WTC11 (cell line): ENCODE measurements at regions not wholly inside any gene's neighbourhood (a gene's known extent, or its start where the extent isn't known, plus 50 kb on each side); places are given as distances from the start of the nearest gene placed in this dataset.

ENCODE experiments used
- ATAC-seq: fragments of 200-7000 bp; cut with Tn5 transposase; 2 replicates; pipeline ENCODE4 v1.10.0; 2021; ENCODE audit warnings: mild to moderate bottlenecking, moderate library complexity
- CTCF ChIA-PET: fragments of 300-600 bp; sonication (Branson Sonifier 250); formaldehyde crosslinking; loops from one replicate; lab custom pipeline; 2021; ENCODE audit warnings: antibody characterized with exemption; lab: Charles Lee
- POLR2A ChIA-PET: fragments of 350-600 bp; sonication (Branson Sonifier 250); formaldehyde crosslinking; loops from one replicate; lab custom pipeline; 2021; ENCODE audit warnings: antibody characterized with exemption; lab: Charles Lee
- DNase-seq: peaks from one replicate; pipeline ENCODE4 v3.0.0; 2021; ENCODE audit warnings: low spot score
- H3K27ac Mint-ChIP-seq: 2 replicates; pipeline ENCODE4 v1.8.0; 2021; ENCODE audit warnings: mixed read lengths
- H3K27me3 Mint-ChIP-seq: 2 replicates; pipeline ENCODE4 v1.8.0; 2021; ENCODE audit warnings: low read depth, mild to moderate bottlenecking, moderate library complexity, mixed read lengths
- H3K36me3 Mint-ChIP-seq: 2 replicates; pipeline ENCODE4 v1.8.0; 2021; ENCODE audit warnings: mixed read lengths
- H3K4me1 Mint-ChIP-seq: 2 replicates; pipeline ENCODE4 v1.8.0; 2022; ENCODE audit warnings: mixed read lengths
- H3K4me3 Mint-ChIP-seq: 2 replicates; pipeline ENCODE4 v1.8.0; 2021; ENCODE audit warnings: mild to moderate bottlenecking, moderate library complexity, mixed read lengths
- H3K9me3 Mint-ChIP-seq: 2 replicates; pipeline ENCODE4 v1.8.0; 2021; ENCODE audit warnings: mixed read lengths
- ATF1 ChIP-seq: sonication (generic); formaldehyde crosslinking; IDR thresholded peaks from 2 replicates; pipeline ENCODE4 v1.8.1; 2023; ENCODE audit warnings: mild to moderate bottlenecking, moderate library complexity, missing genetic modification reagents
- CBFB ChIP-seq: sonication (generic); formaldehyde crosslinking; IDR thresholded peaks from 2 replicates; pipeline ENCODE4 v1.8.1; 2022; ENCODE audit warnings: mild to moderate bottlenecking, low read depth, missing genetic modification reagents
- CREB1 ChIP-seq: sonication (generic); formaldehyde crosslinking; IDR thresholded peaks from 2 replicates; pipeline ENCODE4 v1.8.0; 2023; ENCODE audit warnings: mild to moderate bottlenecking, missing genetic modification reagents
- CREM ChIP-seq: sonication (generic); formaldehyde crosslinking; IDR thresholded peaks from 2 replicates; pipeline ENCODE4 v1.8.1; 2022; ENCODE audit warnings: mild to moderate bottlenecking, missing genetic modification reagents, moderate library complexity
- ETV6 ChIP-seq: sonication (generic); formaldehyde crosslinking; IDR thresholded peaks from 2 replicates; pipeline ENCODE4 v1.8.1; 2022; ENCODE audit warnings: mild to moderate bottlenecking, missing genetic modification reagents
- GRHL2 ChIP-seq: fragments of 250-450 bp; sonication (Bioruptor Pico); IDR thresholded peaks from 2 replicates; pipeline ENCODE4 v1.8.0; 2022; ENCODE audit warnings: mild to moderate bottlenecking, moderate library complexity; ENCODE audit not compliant: insufficient replicate concordance, severe bottlenecking
- GTF2I ChIP-seq: fragments of 250-450 bp; sonication (Bioruptor Pico); conservative IDR thresholded peaks from 2 replicates; pipeline ENCODE4 v1.4.0; 2021; ENCODE audit warnings: mild to moderate bottlenecking
- HMGA2 ChIP-seq: fragments of 250-450 bp; sonication (Bioruptor Pico); IDR thresholded peaks from 2 replicates; pipeline ENCODE4 v1.4.0; 2021; ENCODE audit warnings: mild to moderate bottlenecking, moderate library complexity
- JUN ChIP-seq: sonication (generic); formaldehyde crosslinking; IDR thresholded peaks from 2 replicates; pipeline ENCODE4 v1.8.0; 2023; ENCODE audit warnings: mild to moderate bottlenecking, missing genetic modification reagents
- OVOL2 ChIP-seq: fragments of 250-450 bp; sonication (Bioruptor Pico); IDR thresholded peaks from 2 replicates; pipeline ENCODE4 v1.9.0; 2021; ENCODE audit warnings: mild to moderate bottlenecking, borderline replicate concordance
- SMAD4 ChIP-seq: sonication (generic); formaldehyde crosslinking; IDR thresholded peaks from 2 replicates; pipeline ENCODE4 v1.8.0; 2022; ENCODE audit warnings: mild to moderate bottlenecking, missing genetic modification reagents
- ZNF232 ChIP-seq: sonication (generic); formaldehyde crosslinking; IDR thresholded peaks from 2 replicates; pipeline ENCODE4 v1.8.0; 2022; ENCODE audit warnings: mild to moderate bottlenecking, missing genetic modification reagents
- ZNF416 ChIP-seq: fragments of 250-450 bp; sonication (Bioruptor Pico); IDR thresholded peaks from 2 replicates; pipeline ENCODE4 v1.9.0; 2021; ENCODE audit warnings: mild to moderate bottlenecking, inconsistent platforms
- TF ChIP-seq, protein P1 (sequence below): sonication (generic); formaldehyde crosslinking; IDR thresholded peaks from 2 replicates; pipeline ENCODE4 v1.8.0; 2023; ENCODE audit warnings: missing genetic modification reagents, mild to moderate bottlenecking, borderline replicate concordance
- TF ChIP-seq, protein P2 (sequence below): sonication (generic); formaldehyde crosslinking; IDR thresholded peaks from 2 replicates; pipeline ENCODE4 v1.8.1; 2022; ENCODE audit warnings: low read depth, missing genetic modification reagents, borderline replicate concordance
- TF ChIP-seq, protein P3 (sequence below): fragments of 250-450 bp; sonication (Bioruptor Pico); IDR thresholded peaks from 2 replicates; pipeline ENCODE4 v1.9.0; 2021; ENCODE audit warnings: mild to moderate bottlenecking, borderline replicate concordance
- TF ChIP-seq, protein P4 (sequence below): fragments of 250-450 bp; sonication (Bioruptor Pico); IDR thresholded peaks from 2 replicates; pipeline ENCODE4 v1.8.0; 2021; ENCODE audit warnings: mild to moderate bottlenecking
- TF ChIP-seq, protein P5 (sequence below): sonication (generic); formaldehyde crosslinking; IDR thresholded peaks from 2 replicates; pipeline ENCODE4 v1.8.1; 2023; ENCODE audit warnings: mild to moderate bottlenecking, moderate library complexity, missing genetic modification reagents
- TF ChIP-seq, protein P6 (sequence below): sonication (generic); formaldehyde crosslinking; IDR thresholded peaks from 2 replicates; pipeline ENCODE4 v1.8.0; 2022; ENCODE audit warnings: mild to moderate bottlenecking, missing genetic modification reagents
- TF ChIP-seq, protein P7 (sequence below): sonication (generic); formaldehyde crosslinking; IDR thresholded peaks from 2 replicates; pipeline ENCODE4 v1.8.0; 2023; ENCODE audit warnings: mild to moderate bottlenecking, missing genetic modification reagents

DNA sequence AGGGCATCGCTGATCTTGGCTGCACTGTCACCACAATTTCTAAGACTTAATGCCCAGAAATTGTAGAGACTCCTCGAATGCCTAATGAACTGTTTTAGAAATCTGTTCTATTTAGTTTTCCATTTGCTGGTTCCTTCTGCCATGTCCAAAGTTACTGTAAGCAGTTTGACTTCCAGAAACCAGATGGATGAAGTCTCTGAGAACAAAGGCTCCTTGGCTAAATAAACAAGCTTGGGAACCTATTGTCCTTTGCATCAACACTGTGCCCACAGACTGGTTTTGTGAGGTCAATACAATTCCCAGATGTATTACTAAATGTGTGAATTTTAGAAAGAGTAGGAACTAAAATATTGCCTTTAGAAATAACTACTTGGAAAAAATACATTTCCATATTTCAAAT, 600.2 kb downstream of the NYAP2 start:
- ChIA-PET POLR2A (no interaction called here), CTCF (no interaction called here)
- H3K36me3 Mint-ChIP-seq, result no peaks in the 10 kb centered on the region
- no peak for DNase-seq
- H3K27me3 Mint-ChIP-seq, result no peaks in the 10 kb centered on the region
- no peaks in the 10 kb centered on the region for H3K9me3 Mint-ChIP-seq
- TF ChIP-seq JUN (CRISPR knock-in tag) (no peak), ATF1 (CRISPR knock-in tag) (no peak), GRHL2 (CRISPR knock-in tag) (no peak), OVOL2 (no peak), CREM (CRISPR knock-in tag) (no peak), SMAD4 (CRISPR knock-in tag) (no peak), ZNF416 (CRISPR knock-in tag) (no peak)
- TF ChIP-seq, protein P1, sequence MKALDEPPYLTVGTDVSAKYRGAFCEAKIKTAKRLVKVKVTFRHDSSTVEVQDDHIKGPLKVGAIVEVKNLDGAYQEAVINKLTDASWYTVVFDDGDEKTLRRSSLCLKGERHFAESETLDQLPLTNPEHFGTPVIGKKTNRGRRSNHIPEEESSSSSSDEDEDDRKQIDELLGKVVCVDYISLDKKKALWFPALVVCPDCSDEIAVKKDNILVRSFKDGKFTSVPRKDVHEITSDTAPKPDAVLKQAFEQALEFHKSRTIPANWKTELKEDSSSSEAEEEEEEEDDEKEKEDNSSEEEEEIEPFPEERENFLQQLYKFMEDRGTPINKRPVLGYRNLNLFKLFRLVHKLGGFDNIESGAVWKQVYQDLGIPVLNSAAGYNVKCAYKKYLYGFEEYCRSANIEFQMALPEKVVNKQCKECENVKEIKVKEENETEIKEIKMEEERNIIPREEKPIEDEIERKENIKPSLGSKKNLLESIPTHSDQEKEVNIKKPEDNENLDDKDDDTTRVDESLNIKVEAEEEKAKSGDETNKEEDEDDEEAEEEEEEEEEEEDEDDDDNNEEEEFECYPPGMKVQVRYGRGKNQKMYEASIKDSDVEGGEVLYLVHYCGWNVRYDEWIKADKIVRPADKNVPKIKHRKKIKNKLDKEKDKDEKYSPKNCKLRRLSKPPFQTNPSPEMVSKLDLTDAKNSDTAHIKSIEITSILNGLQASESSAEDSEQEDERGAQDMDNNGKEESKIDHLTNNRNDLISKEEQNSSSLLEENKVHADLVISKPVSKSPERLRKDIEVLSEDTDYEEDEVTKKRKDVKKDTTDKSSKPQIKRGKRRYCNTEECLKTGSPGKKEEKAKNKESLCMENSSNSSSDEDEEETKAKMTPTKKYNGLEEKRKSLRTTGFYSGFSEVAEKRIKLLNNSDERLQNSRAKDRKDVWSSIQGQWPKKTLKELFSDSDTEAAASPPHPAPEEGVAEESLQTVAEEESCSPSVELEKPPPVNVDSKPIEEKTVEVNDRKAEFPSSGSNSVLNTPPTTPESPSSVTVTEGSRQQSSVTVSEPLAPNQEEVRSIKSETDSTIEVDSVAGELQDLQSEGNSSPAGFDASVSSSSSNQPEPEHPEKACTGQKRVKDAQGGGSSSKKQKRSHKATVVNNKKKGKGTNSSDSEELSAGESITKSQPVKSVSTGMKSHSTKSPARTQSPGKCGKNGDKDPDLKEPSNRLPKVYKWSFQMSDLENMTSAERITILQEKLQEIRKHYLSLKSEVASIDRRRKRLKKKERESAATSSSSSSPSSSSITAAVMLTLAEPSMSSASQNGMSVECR (CRISPR knock-in tag), result no peak
- TF ChIP-seq, protein P2, sequence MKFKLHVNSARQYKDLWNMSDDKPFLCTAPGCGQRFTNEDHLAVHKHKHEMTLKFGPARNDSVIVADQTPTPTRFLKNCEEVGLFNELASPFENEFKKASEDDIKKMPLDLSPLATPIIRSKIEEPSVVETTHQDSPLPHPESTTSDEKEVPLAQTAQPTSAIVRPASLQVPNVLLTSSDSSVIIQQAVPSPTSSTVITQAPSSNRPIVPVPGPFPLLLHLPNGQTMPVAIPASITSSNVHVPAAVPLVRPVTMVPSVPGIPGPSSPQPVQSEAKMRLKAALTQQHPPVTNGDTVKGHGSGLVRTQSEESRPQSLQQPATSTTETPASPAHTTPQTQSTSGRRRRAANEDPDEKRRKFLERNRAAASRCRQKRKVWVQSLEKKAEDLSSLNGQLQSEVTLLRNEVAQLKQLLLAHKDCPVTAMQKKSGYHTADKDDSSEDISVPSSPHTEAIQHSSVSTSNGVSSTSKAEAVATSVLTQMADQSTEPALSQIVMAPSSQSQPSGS (CRISPR knock-in tag), result no peak
- no peak for ATAC-seq
- H3K27ac Mint-ChIP-seq, result no peak overlapping the region
- no peak overlapping the region for H3K4me3 Mint-ChIP-seq
- H3K4me1 Mint-ChIP-seq, result no peaks in the 10 kb centered on the region

DNA sequence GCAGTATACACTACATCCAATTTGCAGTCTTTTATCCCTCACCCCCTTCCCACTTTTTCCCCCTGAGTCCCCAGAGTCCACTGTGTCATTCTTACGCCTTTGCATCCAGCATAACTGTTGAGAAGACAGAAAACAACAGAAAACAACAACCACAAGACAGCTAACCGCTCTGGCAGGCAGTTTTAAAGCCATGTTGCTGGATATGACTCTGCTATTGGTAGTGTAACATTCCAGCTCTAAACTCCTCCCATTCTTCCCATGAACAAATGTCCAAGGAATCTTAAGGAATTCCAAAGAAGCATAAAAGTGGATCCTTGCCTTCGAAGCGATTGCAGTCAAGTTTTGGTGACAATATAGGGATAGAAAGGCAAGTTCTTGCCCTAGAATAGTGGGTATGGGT, 599.1 kb downstream of the NYAP2 start:
- Mint-ChIP-seq H3K27me3 (no peaks in the 10 kb centered on the region), H3K4me3 (no peak overlapping the region), H3K36me3 (no peaks in the 10 kb centered on the region), H3K27ac (no peak overlapping the region), H3K9me3 (no peaks in the 10 kb centered on the region), H3K4me1 (no peaks in the 10 kb centered on the region)
- DNase-seq (no peak), ATAC-seq (no peak)
- POLR2A ChIA-PET, result no interaction called here
- CTCF ChIA-PET, result no interaction called here
- TF ChIP-seq CBFB (no peak), GTF2I (no peak), ETV6 (no peak), CREB1 (CRISPR knock-in tag) (no peak), HMGA2 (CRISPR knock-in tag) (no peak), ZNF232 (CRISPR knock-in tag) (no peak)
- TF ChIP-seq, protein P3, sequence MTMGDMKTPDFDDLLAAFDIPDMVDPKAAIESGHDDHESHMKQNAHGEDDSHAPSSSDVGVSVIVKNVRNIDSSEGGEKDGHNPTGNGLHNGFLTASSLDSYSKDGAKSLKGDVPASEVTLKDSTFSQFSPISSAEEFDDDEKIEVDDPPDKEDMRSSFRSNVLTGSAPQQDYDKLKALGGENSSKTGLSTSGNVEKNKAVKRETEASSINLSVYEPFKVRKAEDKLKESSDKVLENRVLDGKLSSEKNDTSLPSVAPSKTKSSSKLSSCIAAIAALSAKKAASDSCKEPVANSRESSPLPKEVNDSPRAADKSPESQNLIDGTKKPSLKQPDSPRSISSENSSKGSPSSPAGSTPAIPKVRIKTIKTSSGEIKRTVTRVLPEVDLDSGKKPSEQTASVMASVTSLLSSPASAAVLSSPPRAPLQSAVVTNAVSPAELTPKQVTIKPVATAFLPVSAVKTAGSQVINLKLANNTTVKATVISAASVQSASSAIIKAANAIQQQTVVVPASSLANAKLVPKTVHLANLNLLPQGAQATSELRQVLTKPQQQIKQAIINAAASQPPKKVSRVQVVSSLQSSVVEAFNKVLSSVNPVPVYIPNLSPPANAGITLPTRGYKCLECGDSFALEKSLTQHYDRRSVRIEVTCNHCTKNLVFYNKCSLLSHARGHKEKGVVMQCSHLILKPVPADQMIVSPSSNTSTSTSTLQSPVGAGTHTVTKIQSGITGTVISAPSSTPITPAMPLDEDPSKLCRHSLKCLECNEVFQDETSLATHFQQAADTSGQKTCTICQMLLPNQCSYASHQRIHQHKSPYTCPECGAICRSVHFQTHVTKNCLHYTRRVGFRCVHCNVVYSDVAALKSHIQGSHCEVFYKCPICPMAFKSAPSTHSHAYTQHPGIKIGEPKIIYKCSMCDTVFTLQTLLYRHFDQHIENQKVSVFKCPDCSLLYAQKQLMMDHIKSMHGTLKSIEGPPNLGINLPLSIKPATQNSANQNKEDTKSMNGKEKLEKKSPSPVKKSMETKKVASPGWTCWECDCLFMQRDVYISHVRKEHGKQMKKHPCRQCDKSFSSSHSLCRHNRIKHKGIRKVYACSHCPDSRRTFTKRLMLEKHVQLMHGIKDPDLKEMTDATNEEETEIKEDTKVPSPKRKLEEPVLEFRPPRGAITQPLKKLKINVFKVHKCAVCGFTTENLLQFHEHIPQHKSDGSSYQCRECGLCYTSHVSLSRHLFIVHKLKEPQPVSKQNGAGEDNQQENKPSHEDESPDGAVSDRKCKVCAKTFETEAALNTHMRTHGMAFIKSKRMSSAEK (CRISPR knock-in tag), result no peak
- TF ChIP-seq, protein P4, sequence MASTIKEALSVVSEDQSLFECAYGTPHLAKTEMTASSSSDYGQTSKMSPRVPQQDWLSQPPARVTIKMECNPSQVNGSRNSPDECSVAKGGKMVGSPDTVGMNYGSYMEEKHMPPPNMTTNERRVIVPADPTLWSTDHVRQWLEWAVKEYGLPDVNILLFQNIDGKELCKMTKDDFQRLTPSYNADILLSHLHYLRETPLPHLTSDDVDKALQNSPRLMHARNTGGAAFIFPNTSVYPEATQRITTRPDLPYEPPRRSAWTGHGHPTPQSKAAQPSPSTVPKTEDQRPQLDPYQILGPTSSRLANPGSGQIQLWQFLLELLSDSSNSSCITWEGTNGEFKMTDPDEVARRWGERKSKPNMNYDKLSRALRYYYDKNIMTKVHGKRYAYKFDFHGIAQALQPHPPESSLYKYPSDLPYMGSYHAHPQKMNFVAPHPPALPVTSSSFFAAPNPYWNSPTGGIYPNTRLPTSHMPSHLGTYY, result no peak
- TF ChIP-seq, protein P5, sequence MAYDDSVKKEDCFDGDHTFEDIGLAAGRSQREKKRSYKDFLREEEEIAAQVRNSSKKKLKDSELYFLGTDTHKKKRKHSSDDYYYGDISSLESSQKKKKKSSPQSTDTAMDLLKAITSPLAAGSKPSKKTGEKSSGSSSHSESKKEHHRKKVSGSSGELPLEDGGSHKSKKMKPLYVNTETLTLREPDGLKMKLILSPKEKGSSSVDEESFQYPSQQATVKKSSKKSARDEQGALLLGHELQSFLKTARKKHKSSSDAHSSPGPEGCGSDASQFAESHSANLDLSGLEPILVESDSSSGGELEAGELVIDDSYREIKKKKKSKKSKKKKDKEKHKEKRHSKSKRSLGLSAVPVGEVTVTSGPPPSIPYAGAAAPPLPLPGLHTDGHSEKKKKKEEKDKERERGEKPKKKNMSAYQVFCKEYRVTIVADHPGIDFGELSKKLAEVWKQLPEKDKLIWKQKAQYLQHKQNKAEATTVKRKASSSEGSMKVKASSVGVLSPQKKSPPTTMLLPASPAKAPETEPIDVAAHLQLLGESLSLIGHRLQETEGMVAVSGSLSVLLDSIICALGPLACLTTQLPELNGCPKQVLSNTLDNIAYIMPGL (CRISPR knock-in tag), result no peak
- TF ChIP-seq, protein P6, sequence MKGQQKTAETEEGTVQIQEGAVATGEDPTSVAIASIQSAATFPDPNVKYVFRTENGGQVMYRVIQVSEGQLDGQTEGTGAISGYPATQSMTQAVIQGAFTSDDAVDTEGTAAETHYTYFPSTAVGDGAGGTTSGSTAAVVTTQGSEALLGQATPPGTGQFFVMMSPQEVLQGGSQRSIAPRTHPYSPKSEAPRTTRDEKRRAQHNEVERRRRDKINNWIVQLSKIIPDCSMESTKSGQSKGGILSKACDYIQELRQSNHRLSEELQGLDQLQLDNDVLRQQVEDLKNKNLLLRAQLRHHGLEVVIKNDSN, result no peak
- TF ChIP-seq, protein P7, sequence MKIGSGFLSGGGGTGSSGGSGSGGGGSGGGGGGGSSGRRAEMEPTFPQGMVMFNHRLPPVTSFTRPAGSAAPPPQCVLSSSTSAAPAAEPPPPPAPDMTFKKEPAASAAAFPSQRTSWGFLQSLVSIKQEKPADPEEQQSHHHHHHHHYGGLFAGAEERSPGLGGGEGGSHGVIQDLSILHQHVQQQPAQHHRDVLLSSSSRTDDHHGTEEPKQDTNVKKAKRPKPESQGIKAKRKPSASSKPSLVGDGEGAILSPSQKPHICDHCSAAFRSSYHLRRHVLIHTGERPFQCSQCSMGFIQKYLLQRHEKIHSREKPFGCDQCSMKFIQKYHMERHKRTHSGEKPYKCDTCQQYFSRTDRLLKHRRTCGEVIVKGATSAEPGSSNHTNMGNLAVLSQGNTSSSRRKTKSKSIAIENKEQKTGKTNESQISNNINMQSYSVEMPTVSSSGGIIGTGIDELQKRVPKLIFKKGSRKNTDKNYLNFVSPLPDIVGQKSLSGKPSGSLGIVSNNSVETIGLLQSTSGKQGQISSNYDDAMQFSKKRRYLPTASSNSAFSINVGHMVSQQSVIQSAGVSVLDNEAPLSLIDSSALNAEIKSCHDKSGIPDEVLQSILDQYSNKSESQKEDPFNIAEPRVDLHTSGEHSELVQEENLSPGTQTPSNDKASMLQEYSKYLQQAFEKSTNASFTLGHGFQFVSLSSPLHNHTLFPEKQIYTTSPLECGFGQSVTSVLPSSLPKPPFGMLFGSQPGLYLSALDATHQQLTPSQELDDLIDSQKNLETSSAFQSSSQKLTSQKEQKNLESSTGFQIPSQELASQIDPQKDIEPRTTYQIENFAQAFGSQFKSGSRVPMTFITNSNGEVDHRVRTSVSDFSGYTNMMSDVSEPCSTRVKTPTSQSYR (CRISPR knock-in tag), result no peak
